Germinal center (tissue), 1 donor: ENCODE measurements at regions not wholly inside any gene's neighbourhood (a gene's known extent, or its start where the extent isn't known, plus 50 kb on each side); places are given as distances from the start of the nearest gene placed in this dataset.
"Not testable (repeated sequence)": the region's sequence is repeated elsewhere in the genome, so short reads cannot be mapped to it uniquely, and the experiment has no call there.

Source experiments
- DNase-seq: peaks from one replicate; pipeline ENCODE4 v3.0.0; 2012; ENCODE audit warnings: mixed read lengths, low spot score

GRCh38 chr6:165008971-165009370, 300.4 kb downstream of the C6orf118 start:
- DNase-seq = no peak

GRCh38 chr6:165002866-165003265, 306.5 kb downstream of the C6orf118 start:
- no peak for DNase-seq

GRCh38 chr6:165002358-165002757, 307.0 kb downstream of the C6orf118 start:
- DNase-seq = no peak

DNA sequence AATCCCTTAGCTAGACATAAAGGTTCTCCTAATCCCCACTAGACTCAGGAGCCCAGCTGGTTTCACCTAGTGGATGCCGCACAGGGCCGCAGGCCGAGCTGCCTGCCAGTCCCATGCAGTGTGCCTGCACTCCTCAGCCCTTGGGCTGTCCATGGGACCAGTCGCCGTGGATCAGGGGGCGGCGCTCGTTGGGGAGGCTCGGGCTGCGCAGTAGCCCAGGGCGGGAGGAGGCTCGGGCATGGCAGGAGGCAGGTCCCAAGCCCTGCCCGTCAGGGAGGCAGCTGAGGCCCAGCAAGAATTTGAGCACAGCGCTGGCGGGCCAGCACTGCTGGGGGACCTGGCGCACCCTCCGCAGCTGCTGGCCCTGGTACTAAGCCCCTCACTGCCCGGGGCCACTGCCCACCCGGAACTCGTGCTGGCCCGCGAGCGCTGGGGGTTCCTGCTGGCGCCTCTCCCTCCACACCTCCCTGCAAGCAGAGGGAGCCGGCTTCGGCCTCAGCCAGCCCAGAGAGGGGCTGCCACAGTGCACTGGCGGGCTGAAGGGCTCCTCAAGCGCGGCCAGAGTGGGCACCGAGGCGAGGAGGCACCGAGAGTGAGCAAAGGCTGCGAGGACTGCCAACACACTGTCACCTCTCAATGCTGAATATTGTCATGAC, 307.8 kb downstream of the C6orf118 start:
- no peak for DNase-seq

- no peak for DNase-seq
These were observed 311.1 kb downstream of the C6orf118 start for GRCh38 chr6:164998297-164998696.

DNA sequence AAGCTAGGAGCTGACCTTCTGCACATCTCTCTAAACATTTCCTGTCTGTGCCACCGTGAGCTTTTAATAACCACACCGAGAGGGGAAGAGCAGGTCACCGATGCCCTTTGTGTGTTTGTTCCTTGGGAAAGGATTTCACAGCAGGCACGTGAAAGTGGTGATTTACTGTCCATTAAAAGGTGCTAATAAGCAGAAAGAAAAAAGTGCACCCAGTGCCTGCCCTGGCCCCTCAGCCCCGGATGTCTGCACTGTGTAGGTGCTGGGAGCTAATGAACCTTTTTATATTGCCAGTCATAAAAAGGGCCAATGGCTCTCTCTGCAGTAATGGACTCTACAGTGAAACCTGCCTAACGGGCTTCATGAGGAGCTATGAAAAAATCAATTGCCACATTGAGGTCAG, 312.6 kb downstream of the C6orf118 start:
- DNase-seq = no peak

GRCh38 chr6:164991573-164991972, 317.8 kb downstream of the C6orf118 start:
- DNase-seq = no peak

DNA sequence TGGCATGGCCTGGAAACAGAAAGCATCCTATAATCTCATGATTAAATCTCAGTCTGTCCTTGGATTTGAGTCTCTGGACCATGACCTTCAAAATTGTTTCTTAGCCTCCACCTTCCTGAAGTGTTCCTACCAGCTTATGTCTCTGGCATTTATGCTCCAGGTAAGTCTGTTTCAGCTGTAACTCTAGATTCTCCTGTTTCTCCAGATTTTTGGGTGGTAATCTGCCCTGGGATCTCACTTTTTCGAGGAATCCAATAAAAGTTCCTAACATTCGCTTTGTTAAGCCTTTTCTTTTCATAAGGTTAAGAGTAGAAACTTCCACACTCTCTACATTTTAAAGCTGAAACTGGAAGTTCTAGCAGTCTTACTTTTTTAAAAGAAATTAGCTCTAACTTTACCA, 318.5 kb downstream of the C6orf118 start:
- DNase-seq = no peak

DNA sequence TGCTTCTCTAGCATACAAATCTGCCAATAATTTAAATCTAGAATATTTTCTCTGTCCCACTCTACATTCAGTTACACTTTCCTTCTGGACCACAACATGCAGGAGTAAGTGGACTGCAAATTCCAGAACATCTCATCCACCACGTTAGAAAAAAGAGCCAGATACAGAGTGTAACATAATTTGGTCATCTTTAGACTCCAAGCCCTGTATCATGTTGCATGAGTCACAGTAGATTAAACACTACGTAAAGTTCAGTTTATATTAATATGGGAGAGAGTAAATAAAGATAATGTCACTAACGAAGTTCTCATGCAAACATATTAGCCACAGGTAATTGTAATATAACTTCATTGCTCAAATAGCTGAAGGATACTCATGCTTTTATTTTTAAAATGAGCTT, 327.0 kb downstream of the C6orf118 start:
- no peak for DNase-seq

GRCh38 chr6:164967102-164967501, 342.3 kb downstream of the C6orf118 start:
- DNase-seq = no peak

DNA sequence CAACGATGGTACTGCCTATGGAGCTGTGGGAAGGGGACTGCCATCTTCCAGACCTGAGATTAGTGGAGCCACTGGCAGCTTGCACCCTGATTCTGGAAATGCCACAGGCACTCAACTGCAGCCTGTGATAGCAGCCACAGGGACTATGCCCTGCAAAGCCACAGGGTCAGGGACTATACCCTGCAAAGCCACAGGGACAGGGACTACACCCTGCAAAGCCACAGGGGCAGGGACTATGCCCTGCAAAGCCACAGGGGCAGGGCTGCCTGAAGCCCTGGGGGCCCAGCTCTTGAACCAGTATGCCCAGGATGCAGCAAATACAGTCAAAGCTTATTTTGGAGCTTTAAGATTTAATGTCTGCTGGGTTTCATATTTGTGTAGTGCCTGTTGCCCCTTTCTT, 346.6 kb downstream of the C6orf118 start:
- DNase-seq = no peak

GRCh38 chr6:164947164-164947563, 362.2 kb downstream of the C6orf118 start:
- no peak for DNase-seq

GRCh38 chr6:164942271-164942670, 367.1 kb downstream of the C6orf118 start:
- DNase-seq = no peak

- not testable (repeated sequence) for DNase-seq
These were observed 376.1 kb downstream of the C6orf118 start for GRCh38 chr6:164933238-164933794.

DNA sequence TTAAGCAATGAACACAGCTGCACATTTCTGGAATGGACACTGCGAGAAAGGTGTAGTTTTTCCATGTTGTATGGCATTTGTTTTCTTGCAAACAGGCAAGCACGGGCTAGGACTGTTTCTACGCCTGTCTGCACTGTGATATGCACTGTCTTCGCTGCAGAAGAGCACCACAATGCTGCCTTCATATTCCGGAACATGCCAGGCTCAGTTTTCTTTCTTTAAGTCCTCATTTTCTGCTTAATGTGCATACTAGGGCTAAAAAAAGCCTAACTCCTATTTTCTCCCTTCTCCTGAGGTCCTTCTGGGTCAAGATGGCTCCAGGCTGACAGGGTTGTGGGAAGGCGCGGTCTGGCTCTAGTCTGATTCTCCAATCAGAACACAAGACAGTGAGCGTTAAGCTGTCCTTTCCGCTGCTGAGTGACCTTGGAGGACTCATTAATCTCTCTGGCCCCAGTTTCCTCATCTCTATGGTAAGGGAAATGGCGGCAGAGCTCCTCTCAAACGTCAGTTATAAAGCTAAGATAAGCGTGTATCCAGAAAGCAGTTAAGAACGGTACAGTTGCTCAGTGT, 379.9 kb downstream of the C6orf118 start:
- DNase-seq = no peak

DNA sequence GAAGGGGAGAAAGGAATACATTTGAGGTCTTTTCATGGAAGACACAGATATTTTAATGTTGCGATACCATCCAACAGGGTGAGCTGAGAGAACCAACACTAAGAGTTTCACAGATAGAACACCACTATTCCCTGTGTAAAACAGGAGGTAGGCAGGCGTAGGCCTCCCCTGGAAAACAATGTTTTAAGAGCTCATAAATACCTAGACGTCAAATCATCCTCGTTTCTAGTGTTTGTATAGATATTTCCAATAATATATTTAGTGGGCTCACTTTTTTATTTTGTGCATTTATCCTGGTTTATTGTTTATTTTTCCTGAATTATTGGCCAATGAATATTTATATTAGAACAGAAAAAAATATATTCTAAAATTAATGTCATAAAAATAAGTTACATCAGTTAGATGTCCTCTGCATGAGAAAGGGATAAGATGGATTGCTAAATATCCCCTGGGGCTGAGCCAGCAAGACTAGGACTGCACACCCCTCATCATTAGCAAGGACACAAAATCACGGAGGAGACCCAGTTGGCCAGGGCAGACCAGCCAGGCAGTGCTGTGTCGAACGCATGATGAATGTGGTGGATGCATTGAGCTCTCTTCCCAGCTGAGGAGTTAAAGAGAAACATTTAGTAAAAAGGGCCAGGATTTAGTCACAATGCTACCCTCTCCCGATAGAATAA, 380.5 kb downstream of the C6orf118 start:
- no peak for DNase-seq

- DNase-seq = no peak
These were observed 381.2 kb downstream of the C6orf118 start for GRCh38 chr6:164928057-164928727.

DNA sequence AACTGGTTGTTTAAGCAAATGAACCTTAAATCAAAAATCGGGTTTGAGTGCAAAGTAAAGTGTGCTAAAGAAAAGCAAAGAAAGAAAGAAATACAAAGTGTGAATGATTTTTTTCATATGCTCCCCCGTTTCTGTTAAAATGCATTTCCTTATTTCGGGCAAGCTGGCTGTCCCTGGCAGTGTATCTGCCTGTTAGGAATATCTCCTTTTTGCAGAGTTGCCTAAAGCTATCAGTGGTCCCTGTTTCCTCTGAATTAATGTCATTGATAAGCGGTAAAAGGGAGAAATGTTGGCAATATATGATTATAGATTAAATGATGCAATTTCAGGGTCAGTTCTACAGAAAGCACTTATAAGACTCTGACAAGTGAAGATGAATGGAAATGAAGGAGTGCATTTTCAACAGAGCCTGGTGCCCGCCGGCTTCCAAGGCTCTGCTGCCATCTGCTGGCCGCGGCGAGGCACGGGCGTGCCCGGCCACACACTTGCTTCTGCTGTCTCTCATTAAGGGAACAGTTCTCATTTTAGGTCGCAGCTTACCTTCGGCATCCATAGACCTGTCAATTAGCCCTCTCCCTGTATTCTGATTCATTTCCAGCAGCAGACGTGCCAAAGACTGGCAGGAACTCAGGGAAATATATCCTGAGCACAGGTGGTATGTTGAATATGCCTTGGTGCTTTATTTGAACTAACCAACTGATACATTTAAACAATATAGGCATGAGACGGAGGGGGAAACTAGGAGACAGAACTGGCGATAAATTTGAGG, 381.9 kb downstream of the C6orf118 start:
- peak; percentile 34 for DNase-seq

- DNase-seq = no peak
These were observed 382.7 kb downstream of the C6orf118 start for GRCh38 chr6:164926686-164927085.

DNA sequence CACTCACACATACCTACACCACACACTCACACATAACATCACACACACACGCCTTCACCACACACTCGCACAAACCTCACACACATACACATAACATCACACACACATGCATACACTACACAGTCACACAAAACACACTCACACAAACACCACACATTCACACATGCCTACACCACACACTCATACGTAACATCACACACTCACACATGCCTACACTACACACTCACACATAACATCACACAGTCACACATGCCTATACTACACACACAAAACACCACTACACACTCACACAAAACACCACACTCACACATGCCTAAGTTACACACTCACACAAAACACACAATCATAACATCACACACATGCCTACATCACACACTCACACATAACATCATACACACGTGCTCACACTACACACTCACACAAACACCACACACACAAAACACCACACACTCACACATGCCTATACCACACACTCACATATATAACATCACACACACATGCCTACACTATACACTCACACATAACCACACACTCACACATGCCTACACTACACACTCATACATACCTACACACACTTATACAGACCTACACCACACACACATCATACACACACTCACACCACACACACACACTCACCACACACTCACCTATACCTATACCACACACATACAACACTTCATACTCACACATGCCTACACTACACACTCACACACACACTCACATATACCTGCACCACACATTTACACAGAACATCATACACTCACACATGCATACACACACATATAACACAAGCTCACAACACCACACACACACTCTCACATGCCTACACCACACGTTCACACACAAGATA, 383.5 kb downstream of the C6orf118 start:
- no peak for DNase-seq

DNA sequence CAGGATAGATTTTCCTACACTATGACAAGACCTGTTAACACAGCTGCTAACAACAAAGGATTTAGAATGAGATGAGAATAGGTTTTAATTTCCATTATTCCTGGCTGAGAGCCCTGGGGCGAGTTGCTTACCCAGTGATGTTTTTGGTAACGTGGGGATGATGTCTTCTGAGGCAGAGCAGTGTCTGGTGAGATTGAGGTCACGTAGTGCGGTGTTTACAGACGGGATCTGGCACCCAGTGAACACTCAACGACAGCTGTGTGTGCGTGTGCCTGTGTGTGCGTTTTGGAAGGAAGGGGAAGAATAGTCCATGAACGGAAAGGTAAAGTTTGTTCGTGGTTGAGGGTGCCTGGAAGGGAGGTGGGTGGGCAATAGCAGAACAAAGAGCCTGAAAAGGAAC, 384.7 kb downstream of the C6orf118 start:
- DNase-seq = no peak
